ENCODE measurements at regions not wholly inside any gene's neighbourhood (a gene's known extent, or its start where the extent isn't known, plus 50 kb on each side); places are given as distances from the start of the nearest gene placed in this dataset.

- Histone ChIP-seq H3K36me3 (replicated peaks in 1 of 2; ENCODE audit: control insufficient read depth in 2 of 2, insufficient read depth in 2 of 2, low read length in 2 of 2) (no peaks in the 10 kb centered on the region), H3K9me3 (replicated peaks in 1 of 2; ENCODE audit: control insufficient read depth in 2 of 2, insufficient read depth in 1 of 2, low read depth in 1 of 2, low read length in 2 of 2) (no peaks in the 10 kb centered on the region), H2AFZ (ENCODE audit: low read length) (peak overlapping the region; percentile 88), H3K23ac (ENCODE audit: low read depth, low read length, poor library complexity) (no peak overlapping the region), H2AK5ac (ENCODE audit: low read depth, low read length) (peak overlapping the region; percentile 57), H3K4ac (ENCODE audit: low read length) (no peak overlapping the region), H2BK15ac (ENCODE audit: low read length) (peak overlapping the region; percentile 7), H3K4me3 (ENCODE audit: low read length in 2 of 2) (no peak overlapping the region), H4K8ac (ENCODE audit: low read depth, low read length) (no peak overlapping the region), H3K14ac (ENCODE audit: low read length) (no peak overlapping the region), H3K27me3 (ENCODE audit: control insufficient read depth in 3 of 3, insufficient read depth in 3 of 3, low read depth in 1 of 3, low read length in 3 of 3) (no peaks in the 10 kb centered on the region), H2BK120ac (ENCODE audit: low read depth, low read length) (no peak overlapping the region), H3K18ac (ENCODE audit: low read length) (peak overlapping the region; percentile 59), H3K4me1 (ENCODE audit: control insufficient read depth in 2 of 2, insufficient read depth in 1 of 2, low read depth in 1 of 2, low read length in 2 of 2) (peaks cover 9 to 10% of the 10 kb centered on the region in 2 donors), H3K79me1 (ENCODE audit: low read depth, low read length) (no peaks in the 10 kb centered on the region), H2BK12ac (ENCODE audit: low read length) (no peak overlapping the region), H2BK5ac (ENCODE audit: low read length) (no peak overlapping the region), H3K4me2 (ENCODE audit: insufficient read depth, low read length, poor library complexity, severe bottlenecking) (no peak overlapping the region), H4K91ac (ENCODE audit: low read depth, low read length, poor library complexity) (no peak overlapping the region), H3K27ac (replicated peaks; ENCODE audit: low read length) (no peak overlapping the region), H3K9ac (ENCODE audit: low read depth, low read length, poor library complexity) (no peak overlapping the region)
- no CpG with 5 or more reads among the region's 12 CpGs for WGBS, 2 donors (ENCODE audit: extremely low coverage in 2 of 2, insufficient read length in 2 of 2, insufficient replicate concordance in 1 of 2)
- no peak for DNase-seq (ENCODE audit: low spot score)
Measured at GRCh38 chr10:78304091-78305045, 270.7 kb downstream of the RPS24 start.

GRCh38 chr10:78305311-78305710, 271.6 kb downstream of the RPS24 start:
- H3K79me1 ChIP-seq (ENCODE audit: low read depth, low read length), result no peaks in the 10 kb centered on the region
- H2BK12ac ChIP-seq (ENCODE audit: low read length), result no peak overlapping the region
- H2BK120ac ChIP-seq (ENCODE audit: low read depth, low read length), result no peak overlapping the region
- H4K8ac ChIP-seq (ENCODE audit: low read depth, low read length), result no peak overlapping the region
- H3K4me3 ChIP-seq (ENCODE audit: low read length in 2 of 2), result no peak overlapping the region
- DNase-seq (ENCODE audit: low spot score), result no peak
- no peak overlapping the region for H2AK5ac ChIP-seq (ENCODE audit: low read depth, low read length)
- H2BK15ac ChIP-seq (ENCODE audit: low read length), result no peak overlapping the region
- no peak overlapping the region for H3K27ac ChIP-seq (replicated peaks; ENCODE audit: low read length)
- H3K18ac ChIP-seq (ENCODE audit: low read length), result peak overlapping the region; percentile 31
- H3K27me3 ChIP-seq (ENCODE audit: control insufficient read depth in 3 of 3, insufficient read depth in 3 of 3, low read depth in 1 of 3, low read length in 3 of 3), result no peaks in the 10 kb centered on the region
- no peak overlapping the region for H3K23ac ChIP-seq (ENCODE audit: low read depth, low read length, poor library complexity)
- H2AFZ ChIP-seq (ENCODE audit: low read length), result no peak overlapping the region
- no peaks in the 10 kb centered on the region for H3K36me3 ChIP-seq (replicated peaks in 1 of 2; ENCODE audit: control insufficient read depth in 2 of 2, insufficient read depth in 2 of 2, low read length in 2 of 2)
- H3K9me3 ChIP-seq (replicated peaks in 1 of 2; ENCODE audit: control insufficient read depth in 2 of 2, insufficient read depth in 1 of 2, low read depth in 1 of 2, low read length in 2 of 2), result no peaks in the 10 kb centered on the region
- no peak overlapping the region for H3K4ac ChIP-seq (ENCODE audit: low read length)
- no peak overlapping the region for H3K14ac ChIP-seq (ENCODE audit: low read length)
- no peak overlapping the region for H3K9ac ChIP-seq (ENCODE audit: low read depth, low read length, poor library complexity)
- no peak overlapping the region for H4K91ac ChIP-seq (ENCODE audit: low read depth, low read length, poor library complexity)
- no peak overlapping the region for H2BK5ac ChIP-seq (ENCODE audit: low read length)
- peaks cover 9 to 10% of the 10 kb centered on the region in 2 donors for H3K4me1 ChIP-seq (ENCODE audit: control insufficient read depth in 2 of 2, insufficient read depth in 1 of 2, low read depth in 1 of 2, low read length in 2 of 2)
- no peak overlapping the region for H3K4me2 ChIP-seq (ENCODE audit: insufficient read depth, low read length, poor library complexity, severe bottlenecking)
- no CpG with 5 or more reads among the region's 3 CpGs for WGBS, 2 donors (ENCODE audit: extremely low coverage in 2 of 2, insufficient read length in 2 of 2, insufficient replicate concordance in 1 of 2)

GRCh38 chr10:78306358-78306757, 272.7 kb downstream of the RPS24 start:
- Histone ChIP-seq H2BK120ac (ENCODE audit: low read depth, low read length) (no peak overlapping the region), H4K8ac (ENCODE audit: low read depth, low read length) (no peak overlapping the region), H3K79me1 (ENCODE audit: low read depth, low read length) (no peaks in the 10 kb centered on the region), H3K4me3 (ENCODE audit: low read length in 2 of 2) (no peak overlapping the region), H3K23ac (ENCODE audit: low read depth, low read length, poor library complexity) (no peak overlapping the region), H3K4me2 (ENCODE audit: insufficient read depth, low read length, poor library complexity, severe bottlenecking) (no peak overlapping the region), H3K36me3 (replicated peaks in 1 of 2; ENCODE audit: control insufficient read depth in 2 of 2, insufficient read depth in 2 of 2, low read length in 2 of 2) (no peaks in the 10 kb centered on the region), H3K4ac (ENCODE audit: low read length) (no peak overlapping the region), H2AFZ (ENCODE audit: low read length) (no peak overlapping the region), H3K9ac (ENCODE audit: low read depth, low read length, poor library complexity) (no peak overlapping the region), H3K14ac (ENCODE audit: low read length) (no peak overlapping the region), H4K91ac (ENCODE audit: low read depth, low read length, poor library complexity) (no peak overlapping the region), H3K27ac (replicated peaks; ENCODE audit: low read length) (no peak overlapping the region), H3K9me3 (replicated peaks in 1 of 2; ENCODE audit: control insufficient read depth in 2 of 2, insufficient read depth in 1 of 2, low read depth in 1 of 2, low read length in 2 of 2) (no peaks in the 10 kb centered on the region), H3K18ac (ENCODE audit: low read length) (peak overlapping the region; percentile 40), H3K4me1 (ENCODE audit: control insufficient read depth in 2 of 2, insufficient read depth in 1 of 2, low read depth in 1 of 2, low read length in 2 of 2) (peaks cover 9 to 10% of the 10 kb centered on the region in 2 donors), H2AK5ac (ENCODE audit: low read depth, low read length) (peak overlapping the region; percentile 44), H2BK15ac (ENCODE audit: low read length) (peak overlapping the region; percentile 7), H3K27me3 (ENCODE audit: control insufficient read depth in 3 of 3, insufficient read depth in 3 of 3, low read depth in 1 of 3, low read length in 3 of 3) (no peaks in the 10 kb centered on the region), H2BK5ac (ENCODE audit: low read length) (peak overlapping the region; percentile 32), H2BK12ac (ENCODE audit: low read length) (no peak overlapping the region)
- no peak for DNase-seq (ENCODE audit: low spot score)
- WGBS, 2 donors (ENCODE audit: extremely low coverage in 2 of 2, insufficient read length in 2 of 2, insufficient replicate concordance in 1 of 2), result no CpG with 5 or more reads among the region's 5 CpGs

- Histone ChIP-seq H3K14ac (ENCODE audit: low read length) (no peak overlapping the region), H3K79me1 (ENCODE audit: low read depth, low read length) (no peaks in the 10 kb centered on the region), H3K9ac (ENCODE audit: low read depth, low read length, poor library complexity) (no peak overlapping the region), H4K91ac (ENCODE audit: low read depth, low read length, poor library complexity) (no peak overlapping the region), H3K27me3 (ENCODE audit: control insufficient read depth in 3 of 3, insufficient read depth in 3 of 3, low read depth in 1 of 3, low read length in 3 of 3) (no peaks in the 10 kb centered on the region), H3K18ac (ENCODE audit: low read length) (no peak overlapping the region), H3K4ac (ENCODE audit: low read length) (no peak overlapping the region), H2BK15ac (ENCODE audit: low read length) (no peak overlapping the region), H2BK120ac (ENCODE audit: low read depth, low read length) (no peak overlapping the region), H2AFZ (ENCODE audit: low read length) (no peak overlapping the region), H3K4me3 (ENCODE audit: low read length in 2 of 2) (no peak overlapping the region), H2AK5ac (ENCODE audit: low read depth, low read length) (no peak overlapping the region), H3K4me1 (ENCODE audit: control insufficient read depth in 2 of 2, insufficient read depth in 1 of 2, low read depth in 1 of 2, low read length in 2 of 2) (peaks cover 6 to 10% of the 10 kb centered on the region in 2 donors), H3K23ac (ENCODE audit: low read depth, low read length, poor library complexity) (no peak overlapping the region), H3K4me2 (ENCODE audit: insufficient read depth, low read length, poor library complexity, severe bottlenecking) (no peak overlapping the region), H2BK12ac (ENCODE audit: low read length) (no peak overlapping the region), H3K9me3 (replicated peaks in 1 of 2; ENCODE audit: control insufficient read depth in 2 of 2, insufficient read depth in 1 of 2, low read depth in 1 of 2, low read length in 2 of 2) (no peaks in the 10 kb centered on the region), H4K8ac (ENCODE audit: low read depth, low read length) (no peak overlapping the region), H2BK5ac (ENCODE audit: low read length) (no peak overlapping the region), H3K27ac (replicated peaks; ENCODE audit: low read length) (no peak overlapping the region), H3K36me3 (replicated peaks in 1 of 2; ENCODE audit: control insufficient read depth in 2 of 2, insufficient read depth in 2 of 2, low read length in 2 of 2) (no peaks in the 10 kb centered on the region)
- no peak for DNase-seq (ENCODE audit: low spot score)
- WGBS, 2 donors (ENCODE audit: extremely low coverage in 2 of 2, insufficient read length in 2 of 2, insufficient replicate concordance in 1 of 2), result no CpG with 5 or more reads among the region's 1 CpG
Measured at GRCh38 chr10:78307576-78307975, 273.9 kb downstream of the RPS24 start.

Data from neuronal stem cell (in vitro differentiated cells).